Motor neuron (in vitro differentiated cells): ENCODE measurements at regions not wholly inside any gene's neighbourhood (a gene's known extent, or its start where the extent isn't known, plus 50 kb on each side); places are given as distances from the start of the nearest gene placed in this dataset.

Experiments
- ATAC-seq, 8 experiments: fragments of 200-7000 bp; cut with Tn5 transposase; replicated peaks in 6 of 8; 2 replicates each; pipeline ENCODE4 v1.8.0; 2021; ENCODE audit warnings: mild to moderate bottlenecking in 8 of 8, moderate library complexity in 8 of 8
- H3K27ac ChIP-seq, 2 donors: fragments of 250-450 bp; sonication (Bioruptor Pico); 2 replicates each; pipeline ENCODE4 v1.9.0; 2021; ENCODE audit warnings: antibody characterized with exemption in 2 of 2, mild to moderate bottlenecking in 2 of 2, moderate library complexity in 1 of 2
- H3K4me1 ChIP-seq, 2 donors: fragments of 250-450 bp; sonication (Bioruptor Pico); replicated peaks in 1 of 2; 2 replicates each; pipeline ENCODE4 v1.6.1; 2021; ENCODE audit warnings: antibody characterized with exemption in 2 of 2, mild to moderate bottlenecking in 2 of 2, moderate library complexity in 1 of 2
- H3K4me3 ChIP-seq, 5 donors: fragments of 250-450 bp; sonication (Bioruptor Pico); 2 replicates each; pipeline ENCODE4 v1.9.0; 2021; ENCODE audit warnings: antibody characterized with exemption in 5 of 5, mild to moderate bottlenecking in 5 of 5, moderate library complexity in 4 of 5
- WGBS, 10 experiments: fragments of 450-650 bp; shearing (Covaris generic); methylation state at CpG; one replicate each; pipeline ENCODE4 v1.0.0; 2022; 5-methylcytosine and 5-hydroxymethylcytosine counted together
- in situ Hi-C, 9 experiments: fragments of 400-800 bp; cut with MboI; loops; one replicate each; pipeline ENCODE4 v1.15.0; 2021; ENCODE audit warnings: low sequenced_read_pairs in 9 of 9, low pct_unique_long_range_greater_than_20kb in 2 of 9; ENCODE audit not compliant: unreplicated experiment in 9 of 9

DNA sequence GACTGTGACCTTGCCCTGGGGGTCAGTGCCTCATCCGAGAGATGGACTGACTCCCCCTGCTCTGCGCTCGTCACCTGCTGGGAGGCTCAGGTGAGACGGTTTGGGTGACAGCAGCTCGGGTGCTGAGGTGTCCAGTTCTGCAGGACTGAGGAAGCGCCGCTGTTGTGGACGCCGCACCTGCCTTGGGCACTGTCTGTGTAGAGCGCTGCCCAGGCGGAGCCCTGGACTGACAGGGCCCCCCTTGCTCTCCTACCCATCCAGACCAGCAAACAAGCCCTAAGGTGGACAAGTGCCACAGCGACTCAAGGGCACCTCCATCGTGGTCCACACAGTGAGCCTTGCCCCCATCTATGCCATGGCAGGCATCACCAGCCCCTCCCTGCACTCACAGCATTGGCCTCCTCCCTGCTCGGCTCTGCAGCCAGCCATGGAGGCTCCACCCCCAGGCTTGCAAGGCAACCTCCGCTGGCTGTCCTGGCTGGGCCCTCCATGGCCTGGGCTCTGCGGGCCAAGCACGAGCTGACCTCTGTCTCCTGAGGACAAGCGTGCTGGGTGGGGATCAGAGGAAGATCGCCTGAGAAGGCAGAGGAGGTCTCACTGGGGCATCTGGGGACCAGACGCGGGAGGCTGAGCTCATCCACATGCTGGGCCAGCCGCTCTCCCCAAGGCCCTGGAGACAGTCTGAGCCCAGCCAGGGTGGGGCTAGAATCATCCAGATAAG, 87.1 kb upstream of the COL5A1 start:
- Histone ChIP-seq H3K27ac (no peak overlapping the region), H3K4me3 (no peak overlapping the region), H3K4me1 (peaks cover 19 to 44% of the 10 kb centered on the region in 2 donors)
- ATAC-seq: peak; percentile 10 to 78 (median 20)
- in situ Hi-C loops: no loop called here
- WGBS, 10 experiments: 45 to 97% (median 78%) methylated on average over 4 to 7 of the region's 22 CpGs; no CpG with 5 or more reads in 5 of the 10 experiments

GRCh38 chr9:134555094-134555650, 86.4 kb upstream of the COL5A1 start:
- H3K4me3 ChIP-seq: no peak overlapping the region
- in situ Hi-C loops: no loop called here
- H3K4me1 ChIP-seq: peaks cover 19 to 44% of the 10 kb centered on the region in 2 donors
- H3K27ac ChIP-seq: no peak overlapping the region
- 50 to 100% (median 80%) methylated on average over 1 to 3 of the region's 9 CpGs; no CpG with 5 or more reads in 7 of the 10 experiments for WGBS, 10 experiments
- no peak for ATAC-seq

DNA sequence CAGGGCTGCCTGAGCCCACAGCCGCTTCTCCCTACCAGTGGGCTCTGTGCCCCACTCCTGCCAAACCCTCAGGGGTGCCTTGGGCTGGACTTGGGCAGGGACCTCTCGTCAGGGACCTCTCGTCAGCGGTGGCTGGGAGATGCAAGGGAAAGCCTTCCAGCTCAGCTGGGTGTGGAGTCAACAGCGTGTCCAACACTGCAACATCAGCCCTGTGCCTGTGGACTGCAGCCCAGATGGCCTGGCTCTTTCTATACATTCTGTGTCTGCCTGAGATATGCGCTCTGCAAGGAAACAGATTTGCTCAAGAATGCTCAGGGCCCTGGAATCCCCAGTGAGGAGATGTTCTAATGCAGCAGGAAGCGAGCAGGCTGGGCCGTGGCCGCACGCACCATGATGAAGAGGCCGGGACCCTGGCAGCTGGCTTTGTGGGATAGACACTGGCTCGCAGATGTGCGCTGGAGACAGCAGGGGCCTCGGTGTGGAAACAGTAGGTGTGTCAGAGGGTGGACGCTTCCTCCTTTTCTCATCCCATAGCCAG, 85.0 kb upstream of the COL5A1 start:
- in situ Hi-C loops: no loop called here
- WGBS, 10 experiments: 8 to 93% methylated on average over 2 to 5 of the region's 15 CpGs; no CpG with 5 or more reads in 8 of the 10 experiments
- Histone ChIP-seq H3K4me1 (peaks cover 15 to 38% of the 10 kb centered on the region in 2 donors), H3K27ac (no peak overlapping the region), H3K4me3 (no peak overlapping the region)
- ATAC-seq: peak in 4 of 8 experiments; percentile 3 to 59 (median 10)

DNA sequence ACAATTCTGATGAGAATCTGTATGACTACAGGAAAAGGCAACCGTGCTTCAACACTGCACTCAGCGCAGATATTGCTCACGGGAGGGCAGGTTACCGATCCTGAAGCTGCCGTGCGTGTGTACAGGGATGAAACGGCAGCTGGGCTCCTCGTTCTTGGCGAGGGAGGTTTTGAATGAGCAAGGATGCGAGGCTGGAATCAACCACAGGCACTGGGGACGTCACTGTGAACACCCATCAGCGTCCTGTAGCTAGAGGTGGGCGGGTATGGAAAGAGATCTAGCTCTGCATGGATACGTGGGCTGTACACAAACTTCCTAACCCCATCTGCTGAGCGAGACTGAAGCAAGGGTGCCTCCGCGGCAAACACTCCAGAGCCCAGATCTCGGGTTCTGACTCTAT, 84.3 kb upstream of the COL5A1 start:
- ATAC-seq: no peak
- in situ Hi-C loops: no loop called here
- 60 to 100% (median 95%) methylated on average over 2 to 5 of the region's 18 CpGs; no CpG with 5 or more reads in 4 of the 10 experiments for WGBS, 10 experiments
- H3K4me1 ChIP-seq: peaks cover 9 to 32% of the 10 kb centered on the region in 2 donors
- H3K27ac ChIP-seq: no peak overlapping the region
- no peak overlapping the region for H3K4me3 ChIP-seq

DNA sequence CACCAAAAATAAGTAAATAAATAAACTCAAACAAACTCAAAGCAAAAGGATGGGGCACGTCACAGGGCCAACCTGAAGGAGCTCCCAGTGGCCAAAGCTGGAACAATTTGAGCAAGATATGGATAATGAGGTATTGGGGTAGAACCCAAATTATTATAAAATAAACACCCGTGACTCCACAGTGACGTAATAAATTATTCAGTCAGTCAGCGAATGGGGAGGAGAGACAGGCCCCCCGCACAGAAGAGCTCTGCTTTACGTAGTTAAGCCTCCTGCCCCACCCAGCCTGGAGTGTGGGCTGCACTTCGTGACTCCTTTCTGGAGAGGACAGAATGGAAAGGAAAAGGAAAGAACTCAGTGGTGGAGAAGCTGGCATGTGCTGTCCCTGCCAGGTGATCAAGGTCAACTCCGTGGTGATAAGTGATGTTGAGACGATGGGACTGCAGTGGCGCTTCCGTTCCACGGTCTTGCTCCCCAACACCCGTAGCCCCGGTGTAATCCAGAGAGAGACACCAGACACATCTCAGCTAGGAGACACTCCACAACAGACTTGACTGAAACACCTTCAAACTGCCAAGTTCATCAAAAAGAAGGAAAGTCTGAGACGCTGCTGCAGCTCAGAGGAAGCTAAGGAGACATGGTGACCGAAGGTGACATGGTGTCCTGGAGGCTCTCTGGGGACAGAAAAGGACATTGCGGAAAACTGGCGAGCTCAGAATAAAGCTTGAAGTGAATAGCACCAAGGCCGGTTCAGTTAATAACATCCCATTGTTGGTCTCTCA, 83.3 kb upstream of the COL5A1 start:
- in situ Hi-C loops: no loop called here
- no peak overlapping the region for H3K27ac ChIP-seq
- WGBS, 10 experiments: 77 to 100% (median 83%) methylated on average over 3 to 13 of the region's 19 CpGs
- no peak overlapping the region for H3K4me3 ChIP-seq
- peaks cover 0 to 22% of the 10 kb centered on the region in 2 donors for H3K4me1 ChIP-seq
- ATAC-seq: no peak

GRCh38 chr9:134559013-134559412, 82.6 kb upstream of the COL5A1 start:
- 0 to 100% (median 87%) methylated on average over 1 to 5 of the region's 5 CpGs; no CpG with 5 or more reads in 3 of the 10 experiments for WGBS, 10 experiments
- in situ Hi-C loops: no loop called here
- Histone ChIP-seq H3K27ac (no peak overlapping the region), H3K4me3 (no peak overlapping the region), H3K4me1 (peaks cover 0 to 17% of the 10 kb centered on the region in 2 donors)
- no peak for ATAC-seq

GRCh38 chr9:134560206-134560605, 81.4 kb upstream of the COL5A1 start:
- 74 to 100% (median 92%) methylated on average over 1 to 5 of the region's 5 CpGs; no CpG with 5 or more reads in 2 of the 10 experiments for WGBS, 10 experiments
- no peak overlapping the region for H3K27ac ChIP-seq
- no peak overlapping the region for H3K4me3 ChIP-seq
- no peak for ATAC-seq
- H3K4me1 ChIP-seq: peaks cover 0 to 5% of the 10 kb centered on the region in 2 donors
- in situ Hi-C loops: no loop called here

- Histone ChIP-seq H3K27ac (no peak overlapping the region), H3K4me3 (no peak overlapping the region), H3K4me1 (peaks cover 0 to under 1% of the 10 kb centered on the region in 2 donors)
- ATAC-seq: no peak
- WGBS, 10 experiments: 49 to 100% (median 71%) methylated on average over 3 to 7 of the region's 10 CpGs; no CpG with 5 or more reads in 2 of the 10 experiments
- in situ Hi-C loops: no loop called here
These were observed 80.9 kb upstream of the COL5A1 start for GRCh38 chr9:134560654-134561053.

- in situ Hi-C loops: no loop called here
- 60 to 100% (median 77%) methylated on average over 1 to 12 of the region's 12 CpGs; no CpG with 5 or more reads in 1 of the 10 experiments for WGBS, 10 experiments
- no peak overlapping the region for H3K27ac ChIP-seq
- no peak for ATAC-seq
- no peaks in the 10 kb centered on the region for H3K4me1 ChIP-seq
- H3K4me3 ChIP-seq: no peak overlapping the region
These were observed 80.0 kb upstream of the COL5A1 start for GRCh38 chr9:134561427-134562145.

DNA sequence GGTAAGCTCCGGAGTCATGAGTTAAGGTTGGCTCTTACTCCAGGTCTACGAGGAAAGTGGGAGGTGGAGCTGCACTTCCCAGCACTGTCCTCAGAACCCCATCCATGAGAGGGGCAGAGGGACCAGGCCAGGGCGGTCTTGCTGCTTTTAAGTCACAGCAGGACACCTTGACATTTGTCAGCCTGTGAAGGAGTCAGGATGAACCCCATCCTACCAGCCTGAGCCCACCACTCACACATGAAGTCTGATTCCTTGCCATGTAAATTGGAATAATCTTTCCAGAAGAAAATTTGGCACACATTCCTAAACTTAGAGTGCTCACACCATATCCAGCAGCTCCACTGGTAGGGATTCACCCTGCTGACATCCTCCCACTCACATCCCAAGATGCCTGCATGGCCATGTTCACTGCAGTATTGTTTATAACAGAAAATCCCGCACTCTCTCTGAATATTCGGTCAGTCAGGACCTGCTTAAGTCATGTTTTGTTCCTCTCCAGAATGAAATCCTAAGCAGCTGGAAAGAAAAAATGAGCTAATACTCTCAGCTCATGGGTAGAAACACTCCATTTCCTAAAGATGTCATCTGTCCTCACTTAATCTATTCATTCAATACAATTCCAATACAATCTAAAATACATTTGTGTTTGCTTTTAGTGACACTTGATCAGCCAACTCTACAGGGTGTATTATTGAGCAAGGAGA, 79.3 kb upstream of the COL5A1 start:
- no peak overlapping the region for H3K4me3 ChIP-seq
- in situ Hi-C loops: no loop called here
- ATAC-seq: no peak
- H3K27ac ChIP-seq: no peak overlapping the region
- no peaks in the 10 kb centered on the region for H3K4me1 ChIP-seq
- 40 to 100% (median 80%) methylated on average over 1 to 4 of the region's 5 CpGs; no CpG with 5 or more reads in 1 of the 10 experiments for WGBS, 10 experiments

- WGBS, 10 experiments: 55 to 94% (median 73%) methylated on average over 1 to 2 of the region's 4 CpGs; no CpG with 5 or more reads in 6 of the 10 experiments
- in situ Hi-C loops: no loop called here
- Histone ChIP-seq H3K4me1 (no peaks in the 10 kb centered on the region), H3K27ac (no peak overlapping the region), H3K4me3 (no peak overlapping the region)
- ATAC-seq: no peak
These were observed 78.2 kb upstream of the COL5A1 start for GRCh38 chr9:134563397-134563796.
